Smooth muscle cell (in vitro differentiated cells): ENCODE measurements at regions not wholly inside any gene's neighbourhood (a gene's known extent, or its start where the extent isn't known, plus 50 kb on each side); places are given as distances from the start of the nearest gene placed in this dataset.

Experiments used
- DNase-seq: peaks from one replicate; lab custom pipeline; 2025; ENCODE audit not compliant: unreplicated experiment; lab: John Stamatoyannopoulos, UW
- H2AFZ ChIP-seq: fragments of 200-600 bp; sonication (generic); 2 replicates; pipeline ENCODE4 v1.6.0; 2016; ENCODE audit warnings: antibody characterized with exemption, low read depth, mild to moderate bottlenecking
- H3F3A ChIP-seq: fragments of 200-600 bp; sonication (generic); 2 replicates; pipeline ENCODE4 v1.6.0; 2017; ENCODE audit warnings: antibody characterized with exemption, low read depth
- H3K27ac ChIP-seq: fragments of 200-600 bp; sonication (generic); 2 replicates; pipeline ENCODE4 v1.5.1; 2016; ENCODE audit warnings: low read depth, mild to moderate bottlenecking
- H3K27me3 ChIP-seq: fragments of 200-600 bp; sonication (generic); 2 replicates; pipeline ENCODE4 v1.6.1; 2016; ENCODE audit warnings: low read depth, mild to moderate bottlenecking
- H3K36me3 ChIP-seq: fragments of 200-600 bp; sonication (generic); 2 replicates; pipeline ENCODE4 v1.5.1; 2016; ENCODE audit warnings: low read depth
- H3K4me1 ChIP-seq: fragments of 200-600 bp; sonication (generic); 2 replicates; pipeline ENCODE4 v1.5.1; 2016; ENCODE audit warnings: low read depth
- H3K4me2 ChIP-seq: fragments of 200-600 bp; sonication (generic); 2 replicates; pipeline ENCODE4 v1.6.0; 2016; ENCODE audit warnings: mild to moderate bottlenecking
- H3K4me3 ChIP-seq: fragments of 200-600 bp; sonication (generic); 2 replicates; pipeline ENCODE4 v1.5.1; 2016; ENCODE audit warnings: mild to moderate bottlenecking
- H3K79me2 ChIP-seq: fragments of 200-600 bp; sonication (generic); 2 replicates; pipeline ENCODE4 v1.6.0; 2016; ENCODE audit warnings: low read depth, mild to moderate bottlenecking
- H3K9ac ChIP-seq: fragments of 200-600 bp; sonication (generic); 2 replicates; pipeline ENCODE4 v1.6.0; 2016; ENCODE audit warnings: low read depth
- H3K9me3 ChIP-seq: fragments of 200-600 bp; sonication (generic); replicated peaks from 2 replicates; pipeline ENCODE4 v1.5.1; 2016; ENCODE audit warnings: low read depth
- H4K20me1 ChIP-seq: fragments of 200-600 bp; sonication (generic); 2 replicates; pipeline ENCODE4 v1.6.0; 2016; ENCODE audit warnings: low read depth
- WGBS: methylation state at CpG from one replicate; pipeline ENCODE4 v1.1.7; 2016; ENCODE audit warnings: low lambda C conversion rate; 5-methylcytosine and 5-hydroxymethylcytosine counted together
- TF ChIP-seq, protein P1 (sequence below): fragments of 200-600 bp; sonication (generic); IDR thresholded peaks from 2 replicates; pipeline ENCODE4 v1.5.1; 2017; ENCODE audit warnings: borderline replicate concordance, mild to moderate bottlenecking, antibody characterized with exemption; ENCODE audit not compliant: insufficient read depth, poor library complexity, severe bottlenecking

DNA sequence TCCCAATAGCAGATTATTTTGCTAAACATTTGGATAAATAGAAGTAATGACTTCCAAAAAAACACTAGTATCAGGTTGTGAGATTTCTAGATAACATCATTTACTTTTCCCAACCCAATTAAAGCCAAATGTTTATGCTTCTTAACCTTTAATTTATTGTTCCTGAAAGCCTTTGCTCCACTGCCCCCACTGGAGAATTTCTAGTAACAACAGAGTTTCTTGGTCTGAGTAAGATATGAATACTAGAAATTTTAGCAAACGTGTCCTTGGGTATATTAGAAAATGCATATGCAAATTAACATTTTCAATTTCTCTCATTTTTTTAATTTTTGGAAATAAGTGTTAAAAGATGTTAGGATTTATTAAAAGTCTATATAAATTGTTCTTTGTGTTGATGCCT lies 958.0 kb upstream of the PHF14 start:
- 66% methylated on average over 1 of the region's 1 CpG for WGBS
- Histone ChIP-seq H3F3A (no peaks in the 10 kb centered on the region), H2AFZ (no peak overlapping the region), H3K4me2 (no peak overlapping the region), H3K36me3 (no peaks in the 10 kb centered on the region), H3K27ac (no peak overlapping the region), H3K27me3 (no peaks in the 10 kb centered on the region), H3K79me2 (no peaks in the 10 kb centered on the region), H3K4me3 (no peak overlapping the region), H3K9ac (no peak overlapping the region), H4K20me1 (no peaks in the 10 kb centered on the region), H3K4me1 (no peaks in the 10 kb centered on the region), H3K9me3 (no peaks in the 10 kb centered on the region)
- no peak for DNase-seq
- TF ChIP-seq, protein P1, sequence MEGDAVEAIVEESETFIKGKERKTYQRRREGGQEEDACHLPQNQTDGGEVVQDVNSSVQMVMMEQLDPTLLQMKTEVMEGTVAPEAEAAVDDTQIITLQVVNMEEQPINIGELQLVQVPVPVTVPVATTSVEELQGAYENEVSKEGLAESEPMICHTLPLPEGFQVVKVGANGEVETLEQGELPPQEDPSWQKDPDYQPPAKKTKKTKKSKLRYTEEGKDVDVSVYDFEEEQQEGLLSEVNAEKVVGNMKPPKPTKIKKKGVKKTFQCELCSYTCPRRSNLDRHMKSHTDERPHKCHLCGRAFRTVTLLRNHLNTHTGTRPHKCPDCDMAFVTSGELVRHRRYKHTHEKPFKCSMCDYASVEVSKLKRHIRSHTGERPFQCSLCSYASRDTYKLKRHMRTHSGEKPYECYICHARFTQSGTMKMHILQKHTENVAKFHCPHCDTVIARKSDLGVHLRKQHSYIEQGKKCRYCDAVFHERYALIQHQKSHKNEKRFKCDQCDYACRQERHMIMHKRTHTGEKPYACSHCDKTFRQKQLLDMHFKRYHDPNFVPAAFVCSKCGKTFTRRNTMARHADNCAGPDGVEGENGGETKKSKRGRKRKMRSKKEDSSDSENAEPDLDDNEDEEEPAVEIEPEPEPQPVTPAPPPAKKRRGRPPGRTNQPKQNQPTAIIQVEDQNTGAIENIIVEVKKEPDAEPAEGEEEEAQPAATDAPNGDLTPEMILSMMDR = no peak

DNA sequence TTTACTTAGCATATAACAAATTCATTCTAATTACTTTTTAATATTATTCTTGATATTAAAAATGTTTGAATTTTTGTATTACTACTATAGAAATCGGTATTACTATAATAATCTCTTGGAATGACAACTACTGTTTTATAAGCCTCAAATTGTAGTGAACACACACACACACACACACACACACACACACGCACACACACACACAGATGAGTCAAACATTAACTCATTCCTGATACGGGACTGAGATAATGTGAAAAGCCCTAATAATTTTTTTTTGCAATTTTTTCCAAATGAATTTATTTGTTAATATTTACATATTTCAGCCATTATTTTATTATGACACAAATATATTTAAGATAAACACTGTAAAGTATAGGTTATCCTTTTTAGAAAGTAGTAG lies 951.2 kb upstream of the PHF14 start:
- Histone ChIP-seq H3K4me1 (no peaks in the 10 kb centered on the region), H3K27me3 (no peaks in the 10 kb centered on the region), H3K27ac (no peak overlapping the region), H4K20me1 (no peaks in the 10 kb centered on the region), H3K9me3 (no peaks in the 10 kb centered on the region), H3K79me2 (no peaks in the 10 kb centered on the region), H3K4me2 (no peak overlapping the region), H2AFZ (no peak overlapping the region), H3K36me3 (no peaks in the 10 kb centered on the region), H3F3A (no peaks in the 10 kb centered on the region), H3K9ac (no peak overlapping the region), H3K4me3 (no peak overlapping the region)
- TF ChIP-seq, protein P1 = no peak
- WGBS = 83% methylated on average over 3 of the region's 3 CpGs
- DNase-seq = no peak

DNA sequence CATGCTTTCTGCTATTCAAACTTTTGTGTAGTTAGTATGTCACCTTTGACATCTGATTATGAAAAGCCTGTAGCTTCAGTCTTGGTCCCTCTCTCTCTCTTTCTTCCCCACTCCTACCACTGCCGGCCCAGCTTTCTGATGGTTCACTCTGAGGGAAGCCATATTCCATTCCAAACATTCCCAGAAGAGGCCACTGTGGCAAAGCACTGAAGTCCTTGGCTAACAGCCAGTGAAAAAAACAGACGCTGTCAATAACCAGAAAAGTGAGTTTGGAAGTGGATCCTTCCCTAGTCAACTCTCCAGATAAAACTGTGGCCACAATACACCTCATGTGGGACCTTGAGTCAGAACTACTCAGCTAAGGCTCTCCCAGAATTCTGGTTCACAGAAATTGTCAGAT lies 950.7 kb upstream of the PHF14 start:
- Histone ChIP-seq H3K36me3 (no peaks in the 10 kb centered on the region), H3K9me3 (no peaks in the 10 kb centered on the region), H3K79me2 (no peaks in the 10 kb centered on the region), H3K9ac (no peak overlapping the region), H3K4me1 (no peaks in the 10 kb centered on the region), H3F3A (no peaks in the 10 kb centered on the region), H3K4me2 (no peak overlapping the region), H3K27me3 (no peaks in the 10 kb centered on the region), H3K4me3 (no peak overlapping the region), H4K20me1 (no peaks in the 10 kb centered on the region), H2AFZ (no peak overlapping the region), H3K27ac (no peak overlapping the region)
- no peak for DNase-seq
- TF ChIP-seq, protein P1 = no peak
- WGBS = 12% methylated on average over 2 of the region's 2 CpGs

DNA sequence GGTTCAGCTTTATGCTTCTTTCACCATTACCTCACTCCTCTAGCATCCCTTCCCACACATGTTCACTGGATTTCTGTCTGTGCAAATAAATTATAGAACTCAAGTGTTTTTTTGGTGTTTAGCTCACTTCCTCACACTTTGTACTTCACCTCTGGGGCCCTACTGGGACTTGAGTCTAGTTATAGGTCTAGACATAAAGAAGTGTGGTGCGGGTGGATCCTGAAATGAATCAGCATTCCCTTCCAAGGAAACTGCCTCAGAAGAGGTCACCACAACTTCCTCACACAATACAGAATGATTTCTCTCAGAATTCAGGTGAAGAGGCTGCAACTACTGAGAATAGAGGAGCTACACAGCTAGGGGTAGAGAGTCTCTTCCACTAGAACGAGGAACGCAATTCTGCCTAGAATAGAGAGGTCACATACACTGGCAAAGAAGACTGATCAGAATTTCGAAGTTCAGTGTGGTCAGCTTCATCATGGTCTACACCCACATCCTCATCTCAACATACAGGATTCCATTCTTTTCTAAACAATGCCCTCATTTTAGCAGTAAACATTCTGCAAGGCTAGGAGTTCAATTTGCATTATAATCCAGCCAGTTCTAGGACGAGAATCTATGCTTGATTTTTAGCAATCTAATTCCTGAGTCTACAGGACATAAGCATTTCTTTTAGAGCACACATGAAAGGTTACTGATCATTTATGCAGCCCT lies 938.7 kb upstream of the PHF14 start:
- no peak overlapping the region for H3K4me3 ChIP-seq
- no peaks in the 10 kb centered on the region for H4K20me1 ChIP-seq
- 87% methylated on average over 5 of the region's 5 CpGs for WGBS
- no peak overlapping the region for H3K4me2 ChIP-seq
- H3K9ac ChIP-seq = no peak overlapping the region
- no peaks in the 10 kb centered on the region for H3K4me1 ChIP-seq
- no peak for DNase-seq
- no peaks in the 10 kb centered on the region for H3K27me3 ChIP-seq
- no peak overlapping the region for H3K27ac ChIP-seq
- no peaks in the 10 kb centered on the region for H3F3A ChIP-seq
- H3K79me2 ChIP-seq = no peaks in the 10 kb centered on the region
- TF ChIP-seq, protein P1 = no peak
- no peaks in the 10 kb centered on the region for H3K36me3 ChIP-seq
- no peak overlapping the region for H2AFZ ChIP-seq
- H3K9me3 ChIP-seq = no peaks in the 10 kb centered on the region
